MCF 10A (cell line): ENCODE measurements at regions not wholly inside any gene's neighbourhood (a gene's known extent, or its start where the extent isn't known, plus 50 kb on each side); places are given as distances from the start of the nearest gene placed in this dataset.

Source experiments
- BruUV-seq: library from RNA; stranded (reverse); fragments of 400-500 nt; replicated peaks from 2 replicates; lab custom pipeline; 2021; lab: Mats Ljungman, UMichigan
- CTCF ChIA-PET: fragments of 300-600 bp; sonication (Branson Sonifier 250); formaldehyde crosslinking; extraction: SDS; loops from one replicate; lab custom pipeline; 2021; ENCODE audit warnings: antibody characterized with exemption, inconsistent platforms; lab: Yijun Ruan, JAX
- POLR2A ChIA-PET: fragments of 300-600, 350-650 bp; sonication (Branson Sonifier 250); formaldehyde crosslinking; extraction: SDS; loops from one replicate; lab custom pipeline; 2020; ENCODE audit warnings: antibody characterized with exemption, inconsistent platforms; lab: Yijun Ruan, JAX
- DNase-seq: peaks from one replicate; pipeline ENCODE4 v3.0.0-alpha.2; 2018; ENCODE audit not compliant: unreplicated experiment
- H3K27ac Mint-ChIP-seq: one replicate; pipeline ENCODE4 v1.8.0; 2022; ENCODE audit warnings: mild to moderate bottlenecking, low read depth, mixed read lengths; ENCODE audit not compliant: unreplicated experiment
- H3K27me3 Mint-ChIP-seq: one replicate; pipeline ENCODE4 v1.8.0; 2022; ENCODE audit warnings: mixed read lengths; ENCODE audit not compliant: insufficient read depth, unreplicated experiment
- H3K36me3 Mint-ChIP-seq: one replicate; pipeline ENCODE4 v1.8.0; 2022; ENCODE audit warnings: mild to moderate bottlenecking, moderate library complexity, mixed read lengths; ENCODE audit not compliant: insufficient read depth, unreplicated experiment
- H3K4me1 Mint-ChIP-seq: one replicate; pipeline ENCODE4 v1.8.0; 2022; ENCODE audit warnings: mixed read lengths; ENCODE audit not compliant: insufficient read depth, unreplicated experiment
- H3K4me3 Mint-ChIP-seq: one replicate; pipeline ENCODE4 v1.8.0; 2022; ENCODE audit warnings: mild to moderate bottlenecking, moderate library complexity, mixed read lengths; ENCODE audit not compliant: unreplicated experiment
- H3K9me3 Mint-ChIP-seq: one replicate; pipeline ENCODE4 v1.8.0; 2022; ENCODE audit warnings: mixed read lengths; ENCODE audit not compliant: unreplicated experiment
- CTCF ChIP-seq: fragments of 200-600 bp; IDR thresholded peaks from one replicate; pipeline ENCODE4 v1.8.0; 2022; ENCODE audit warnings: antibody characterized with exemption, mild to moderate bottlenecking; ENCODE audit not compliant: unreplicated experiment
- intact Hi-C: fragments of 100-400 bp; cut with micrococcal nuclease; formaldehyde crosslinking; loops from 2 replicates; pipeline ENCODE4 v1.14.1; 2022

- CTCF ChIA-PET: no interaction called here
- no peaks in the 10 kb centered on the region for H3K27me3 Mint-ChIP-seq
- peaks cover 8% of the 10 kb centered on the region for H3K4me1 Mint-ChIP-seq
- no peak for TF ChIP-seq CTCF
- no peak overlapping the region for H3K27ac Mint-ChIP-seq
- intact Hi-C loops: no loop called here
- H3K36me3 Mint-ChIP-seq: no peaks in the 10 kb centered on the region
- H3K4me3 Mint-ChIP-seq: no peak overlapping the region
- peak; percentile 87 for DNase-seq
- POLR2A ChIA-PET: interaction anchor here (0.6 kb wide), 2 partner anchors 18 to 66 kb away, joined by 3 read pairs; no protein-coding TSS in a partner anchor
- H3K9me3 Mint-ChIP-seq: no peaks in the 10 kb centered on the region
- BruUV-seq: no TSS peak
These were observed 176.8 kb downstream of the KATNIP start for GRCh38 chr16:27726621-27727261.

GRCh38 chr16:27727941-27728340 is 178.0 kb downstream of the KATNIP start:
- no peak overlapping the region for H3K27ac Mint-ChIP-seq
- H3K9me3 Mint-ChIP-seq: no peaks in the 10 kb centered on the region
- CTCF ChIA-PET: no interaction called here
- no TSS peak for BruUV-seq
- no peaks in the 10 kb centered on the region for H3K36me3 Mint-ChIP-seq
- peaks cover 8% of the 10 kb centered on the region for H3K4me1 Mint-ChIP-seq
- no peak overlapping the region for H3K4me3 Mint-ChIP-seq
- no peaks in the 10 kb centered on the region for H3K27me3 Mint-ChIP-seq
- intact Hi-C loops: no loop called here
- POLR2A ChIA-PET: no interaction called here
- no peak for TF ChIP-seq CTCF
- DNase-seq: no peak

- no peaks in the 10 kb centered on the region for H3K9me3 Mint-ChIP-seq
- BruUV-seq: no TSS peak
- no peak overlapping the region for H3K4me3 Mint-ChIP-seq
- CTCF ChIA-PET: no interaction called here
- POLR2A ChIA-PET: no interaction called here
- H3K27me3 Mint-ChIP-seq: no peaks in the 10 kb centered on the region
- peak; percentile 11 for DNase-seq
- intact Hi-C loops: no loop called here
- TF ChIP-seq CTCF: no peak
- no peaks in the 10 kb centered on the region for H3K36me3 Mint-ChIP-seq
- no peak overlapping the region for H3K27ac Mint-ChIP-seq
- H3K4me1 Mint-ChIP-seq: peaks cover 8% of the 10 kb centered on the region
These were observed 178.7 kb downstream of the KATNIP start for GRCh38 chr16:27728691-27729090.

- TF ChIP-seq CTCF: no peak
- DNase-seq: no peak
- ChIA-PET POLR2A (no interaction called here), CTCF (no interaction called here)
- intact Hi-C loops: no loop called here
- Mint-ChIP-seq H3K36me3 (no peaks in the 10 kb centered on the region), H3K4me3 (no peak overlapping the region), H3K27ac (no peak overlapping the region), H3K9me3 (no peaks in the 10 kb centered on the region), H3K4me1 (peaks cover 8% of the 10 kb centered on the region), H3K27me3 (no peaks in the 10 kb centered on the region)
- no TSS peak for BruUV-seq
These were observed 179.8 kb downstream of the KATNIP start for GRCh38 chr16:27729516-27730304.
